GM20000 (cell line): ENCODE measurements at regions not wholly inside any gene's neighbourhood (a gene's known extent, or its start where the extent isn't known, plus 50 kb on each side); places are given as distances from the start of the nearest gene placed in this dataset.

ENCODE experiments used
- DNase-seq: peaks from one replicate; pipeline ENCODE4 v3.0.0; 2012; ENCODE audit warnings: low spot score
- CTCF ChIP-seq: IDR thresholded peaks from 2 replicates; pipeline ENCODE4 v1.5.1; 2012; ENCODE audit warnings: mild to moderate bottlenecking, control low read depth; ENCODE audit errors: extremely low read depth, missing control alignments

- no peak for TF ChIP-seq CTCF
- no peak for DNase-seq
Observed at GRCh38 chr18:40452599-40452998, 1502.4 kb upstream of the PIK3C3 start.

- no peak for DNase-seq
- TF ChIP-seq CTCF: no peak
Observed at GRCh38 chr18:40450751-40451150, 1504.3 kb upstream of the PIK3C3 start.

- no peak for TF ChIP-seq CTCF
- no peak for DNase-seq
Observed at GRCh38 chr18:40447820-40448219, 1507.2 kb upstream of the PIK3C3 start.

GRCh38 chr18:40440088-40440487 lies 1514.9 kb upstream of the PIK3C3 start:
- TF ChIP-seq CTCF: no peak
- no peak for DNase-seq

- no peak for DNase-seq
- no peak for TF ChIP-seq CTCF
Observed at GRCh38 chr18:40437517-40437916, 1517.5 kb upstream of the PIK3C3 start.

GRCh38 chr18:40431071-40431985 lies 1523.7 kb upstream of the PIK3C3 start:
- no peak for TF ChIP-seq CTCF
- DNase-seq: no peak

GRCh38 chr18:40423291-40423690 lies 1531.7 kb upstream of the PIK3C3 start:
- no peak for TF ChIP-seq CTCF
- DNase-seq: no peak
